Adrenal gland (tissue), 9 donors: ENCODE measurements at regions not wholly inside any gene's neighbourhood (a gene's known extent, or its start where the extent isn't known, plus 50 kb on each side); places are given as distances from the start of the nearest gene placed in this dataset.
"Not testable (repeated sequence)": the region's sequence is repeated elsewhere in the genome, so short reads cannot be mapped to it uniquely, and the experiment has no call there.

Experiments used
- DNase-seq, 7 donors: peaks; one replicate each; pipeline ENCODE4 v3.0.0-alpha.2; 2019 to 2020
- H3K27ac ChIP-seq, 5 donors: fragments of 200-600 bp; sonication (generic) in 4 of 5; 1 replicate in 3 of 5; 2 replicates in 2 of 5; pipeline versions ENCODE4 v1.5.1 to v1.8.0; 2016 to 2020; ENCODE audit warnings: mild to moderate bottlenecking in 1 of 5
- H3K27me3 ChIP-seq: fragments of 200-600 bp; 2 replicates; pipeline ENCODE4 v1.8.0; 2021
- H3K36me3 ChIP-seq, 2 donors: fragments of 200-600 bp; replicated peaks in 1 of 2; 1 replicate in 1 of 2; 2 replicates in 1 of 2; pipeline versions ENCODE4 v1.5.1 to v1.8.0; 2018 to 2022
- H3K4me1 ChIP-seq, 2 donors: fragments of 200-600 bp; replicated peaks in 1 of 2; 1 replicate in 1 of 2; 2 replicates in 1 of 2; pipeline versions ENCODE4 v1.5.1 to v1.8.0; 2018 to 2021
- H3K4me3 ChIP-seq, 4 donors: fragments of 200-600 bp; sonication (generic) in 3 of 4; one replicate each; pipeline ENCODE4 v1.5.1; 2016 to 2018
- H3K9me3 ChIP-seq, 3 donors: fragments of 200-600 bp; sonication (generic) in 1 of 3; replicated peaks in 1 of 3; 1 replicate in 2 of 3; 2 replicates in 1 of 3; pipeline versions ENCODE4 v1.5.1 to v1.8.0; 2016 to 2021
- CTCF ChIP-seq, 6 experiments: fragments of 450-650 bp in 4 of 6; fragments of 200-600 bp in 2 of 6; sonication (generic) in 1 of 6; IDR thresholded peaks; 1 replicate in 5 of 6; 2 replicates in 1 of 6; pipeline versions ENCODE4 v1.5.1 to v1.8.0; 2016 to 2021; ENCODE audit warnings: antibody characterized with exemption in 6 of 6, mild to moderate bottlenecking in 2 of 6, moderate library complexity in 1 of 6
- POLR2A ChIP-seq, 2 donors: fragments of 450-650 bp; IDR thresholded peaks; one replicate each; pipeline ENCODE4 v1.6.1; 2017; ENCODE audit warnings: antibody characterized with exemption in 2 of 2, mild to moderate bottlenecking in 2 of 2, moderate library complexity in 1 of 2
- WGBS, 4 donors: extraction: QIAGEN DNeasy Blood & Tissue Kit in 2 of 4; methylation state at CpG; one replicate each; pipeline versions ENCODE4 v1.1.5 to v1.1.7; 2013 to 2017; 5-methylcytosine and 5-hydroxymethylcytosine counted together
- intact Hi-C, 2 donors: fragments of 100-400 bp; cut with DNase I; formaldehyde crosslinking; loops; one replicate each; pipeline versions ENCODE4 v1.14.1 to v1.15.0; 2022 to 2023
- donor health status: healthy with polysubstance abuse.
- donor health status: Bipolar disorder and iron deficiency.
- donor health status: DM: yes; HTN: yes; CAD: no.
- donor health status: DM: no; HTN: no; CAD: no.
- donor health status: DM: no; HTN: no; CAD: no.

- WGBS, 4 donors: 12 to 17% (median 15%) methylated on average over 3 of the region's 3 CpGs
Observed at GRCh38 chr1:147390185-147390542, 147.7 kb downstream of the CHD1L start.

GRCh38 chr1:147391114-147391513 is 148.6 kb downstream of the CHD1L start:
- no peak overlapping the region for H3K27ac ChIP-seq

More at GRCh38 chr1:147390185-147390542, 147.7 kb downstream of the CHD1L start:
- no peak overlapping the region for H3K27ac ChIP-seq
- H3K36me3 ChIP-seq: no peaks in the 10 kb centered on the region
- no peaks in the 10 kb centered on the region for H3K4me1 ChIP-seq
- intact Hi-C loops: no loop called here
- DNase-seq: no peak
- no peaks in the 10 kb centered on the region for H3K27me3 ChIP-seq
- TF ChIP-seq POLR2A (IDR thresholded peaks at IDR 0.05) (no peak), CTCF (IDR thresholded peaks at IDR 0.05) (no peak)
- no peaks in the 10 kb centered on the region for H3K9me3 ChIP-seq
- H3K4me3 ChIP-seq: no peak overlapping the region

GRCh38 chr1:147402326-147403045 is 138.8 kb upstream of the BCL9 start:
- DNase-seq, H3K27ac ChIP-seq, intact Hi-C loops, H3K9me3 ChIP-seq, H3K27me3 ChIP-seq, H3K36me3 ChIP-seq, H3K4me1 ChIP-seq, H3K4me3 ChIP-seq: not testable (repeated sequence)
- 78 to 90% (median 81%) methylated on average over 18 to 20 of the region's 21 CpGs for WGBS, 4 donors

More at GRCh38 chr1:147391114-147391513, 148.6 kb downstream of the CHD1L start:
- Histone ChIP-seq H3K4me3 (no peak overlapping the region), H3K27me3 (no peaks in the 10 kb centered on the region), H3K4me1 (no peaks in the 10 kb centered on the region), H3K36me3 (no peaks in the 10 kb centered on the region), H3K9me3 (no peaks in the 10 kb centered on the region)
- WGBS, 4 donors: 68 to 87% (median 73%) methylated on average over 8 of the region's 8 CpGs
- DNase-seq: no peak
- intact Hi-C loops: no loop called here
- TF ChIP-seq CTCF (IDR thresholded peaks at IDR 0.05) (no peak), POLR2A (IDR thresholded peaks at IDR 0.05) (no peak)

GRCh38 chr1:147404344-147404743 is 137.0 kb upstream of the BCL9 start:
- H3K36me3 ChIP-seq, H3K27ac ChIP-seq, intact Hi-C loops, H3K27me3 ChIP-seq, H3K4me1 ChIP-seq, DNase-seq, H3K9me3 ChIP-seq, H3K4me3 ChIP-seq: not testable (repeated sequence)
- 78 to 79% (median 79%) methylated on average over 3 of the region's 3 CpGs for WGBS, 4 donors

- no peak overlapping the region for H3K4me3 ChIP-seq
- H3K27ac ChIP-seq: no peak overlapping the region
- TF ChIP-seq CTCF (IDR thresholded peaks at IDR 0.05): no peak
- TF ChIP-seq POLR2A (IDR thresholded peaks at IDR 0.05): no peak
- H3K9me3 ChIP-seq: no peaks in the 10 kb centered on the region
- DNase-seq: no peak
- WGBS, 4 donors: 84 to 100% (median 86%) methylated on average over 1 of the region's 1 CpG
- H3K36me3 ChIP-seq: no peaks in the 10 kb centered on the region
- intact Hi-C loops: no loop called here
- no peaks in the 10 kb centered on the region for H3K4me1 ChIP-seq
- no peaks in the 10 kb centered on the region for H3K27me3 ChIP-seq
Observed at GRCh38 chr1:147409886-147410285, 131.4 kb upstream of the BCL9 start.
